ENCODE measurements at regions not wholly inside any gene's neighbourhood (a gene's known extent, or its start where the extent isn't known, plus 50 kb on each side); places are given as distances from the start of the nearest gene placed in this dataset.

- no peak for TF ChIP-seq CSDE1 (IDR thresholded peaks at IDR 0.05)
- TF ChIP-seq NCOA4 (IDR thresholded peaks at IDR 0.05; ENCODE audit: partially characterized antibody): no peak
- TF ChIP-seq THAP7 (CRISPR knock-in tag; IDR thresholded peaks at IDR 0.05): no peak
- no peak for TF ChIP-seq ZNF830 (CRISPR knock-in tag; IDR thresholded peaks at IDR 0.05)
- TF ChIP-seq PHTF2 (CRISPR knock-in tag; IDR thresholded peaks at IDR 0.05): no peak
Measured at GRCh38 chr5:3026099-3026498, 274.6 kb upstream of the IRX2 start (continued).

- CTCF ChIA-PET (ENCODE audit: low intra/inter-chr PET ratio): no interaction called here
- ATAC-seq (peak; percentile 68), FAIRE-seq (peak; percentile 35), DNase-seq (ENCODE audit: extremely low read depth in 1 of 4, low spot score in 3 of 4) (peak in 1 of 4 experiments; percentile 11)
- POLR2A ChIA-PET: interaction anchor here (0.9 kb wide), 1 partner anchor 16 kb away, joined by 3 read pairs; no protein-coding TSS in a partner anchor
- Histone ChIP-seq H2AFZ (ENCODE audit: low read depth, low read length) (no peak overlapping the region), H3K36me3 (ENCODE audit: control insufficient read depth, insufficient read depth, low read length) (no peaks in the 10 kb centered on the region), H3K4me2 (ENCODE audit: insufficient read depth, low read length) (no peak overlapping the region), H3K9ac (ENCODE audit: insufficient read depth in 1 of 2, low read depth in 2 of 2, low read length in 2 of 2) (no peak overlapping the region), H3K9me1 (ENCODE audit: control insufficient read depth, insufficient read depth, low read length) (no peaks in the 10 kb centered on the region), H3K4me3 (no peak overlapping the region), H3K27me3 (ENCODE audit: control insufficient read depth in 2 of 2, insufficient read depth in 2 of 2, low read length in 2 of 2) (peaks cover 0 to 21% of the 10 kb centered on the region in 2 experiments; a peak in 2 of 5 replicates), H3K79me2 (ENCODE audit: control insufficient read depth, insufficient read depth, low read length) (no peaks in the 10 kb centered on the region), H3K4me1 (replicated peaks in 1 of 2; ENCODE audit: control insufficient read depth in 2 of 2, insufficient read depth in 2 of 2, low read length in 2 of 2) (no peaks in the 10 kb centered on the region; a peak in 1 of 5 replicates), H3K27ac (ENCODE audit: extremely low read depth, low read depth, low read length) (no peak overlapping the region), H3K9me3 (replicated peaks; ENCODE audit: control insufficient read depth, insufficient read depth, low read depth, low read length) (no peaks in the 10 kb centered on the region), H4K20me1 (replicated peaks; ENCODE audit: control insufficient read depth, insufficient read depth, low read length) (no peaks in the 10 kb centered on the region)
- intact Hi-C loops (cut with micrococcal nuclease): no loop called here
- TF ChIP-seq SPI1 (IDR thresholded peaks at IDR 0.05; ENCODE audit: borderline replicate concordance, low read depth, low read length): peak; percentile 29; the same call in 1 of the 2 replicates
- peak; percentile 70 for TF ChIP-seq ZBTB40 (IDR thresholded peaks at IDR 0.05)
- TF ChIP-seq ZBTB40 (CRISPR knock-in tag; IDR thresholded peaks at IDR 0.05): no peak
- peak; percentile 67 for TF ChIP-seq GABPA (tag; conservative IDR thresholded peaks at IDR 0.05; ENCODE audit: low read depth)
- no peak for TF ChIP-seq CBX2 (IDR thresholded peaks at IDR 0.05; ENCODE audit: insufficient read depth, low read length, poor library complexity, severe bottlenecking)
- no peak for TF ChIP-seq CBFB (CRISPR knock-in tag; IDR thresholded peaks at IDR 0.05)
- WGBS (ENCODE audit: insufficient coverage, low coverage, missing lambda C conversion rate): 2% methylated on average over 11 of the region's 11 CpGs
- BruUV-seq (replicated peaks): no TSS peak
- in situ Hi-C loops (cut with MboI): no loop called here
Measured at GRCh38 chr5:3025392-3025791, 273.9 kb upstream of the IRX2 start.
